Adrenal gland (tissue), 5 donors: ENCODE measurements at regions not wholly inside any gene's neighbourhood (a gene's known extent, or its start where the extent isn't known, plus 50 kb on each side); places are given as distances from the start of the nearest gene placed in this dataset.

Experiments
- POLR2A ChIP-seq, 2 donors: fragments of 450-650 bp; IDR thresholded peaks; one replicate each; pipeline ENCODE4 v1.6.1; 2017; ENCODE audit warnings: antibody characterized with exemption in 2 of 2, mild to moderate bottlenecking in 2 of 2, moderate library complexity in 1 of 2
- TF ChIP-seq, protein P1 (sequence below), 6 experiments: fragments of 450-650 bp in 4 of 6; fragments of 200-600 bp in 2 of 6; sonication (generic) in 1 of 6; IDR thresholded peaks; 1 replicate in 5 of 6; 2 replicates in 1 of 6; pipeline versions ENCODE4 v1.5.1 to v1.8.0; 2016 to 2021; ENCODE audit warnings: antibody characterized with exemption in 6 of 6, mild to moderate bottlenecking in 2 of 6, moderate library complexity in 1 of 6
- donor health status: DM: no; HTN: no; CAD: no.

- TF ChIP-seq, protein P1, sequence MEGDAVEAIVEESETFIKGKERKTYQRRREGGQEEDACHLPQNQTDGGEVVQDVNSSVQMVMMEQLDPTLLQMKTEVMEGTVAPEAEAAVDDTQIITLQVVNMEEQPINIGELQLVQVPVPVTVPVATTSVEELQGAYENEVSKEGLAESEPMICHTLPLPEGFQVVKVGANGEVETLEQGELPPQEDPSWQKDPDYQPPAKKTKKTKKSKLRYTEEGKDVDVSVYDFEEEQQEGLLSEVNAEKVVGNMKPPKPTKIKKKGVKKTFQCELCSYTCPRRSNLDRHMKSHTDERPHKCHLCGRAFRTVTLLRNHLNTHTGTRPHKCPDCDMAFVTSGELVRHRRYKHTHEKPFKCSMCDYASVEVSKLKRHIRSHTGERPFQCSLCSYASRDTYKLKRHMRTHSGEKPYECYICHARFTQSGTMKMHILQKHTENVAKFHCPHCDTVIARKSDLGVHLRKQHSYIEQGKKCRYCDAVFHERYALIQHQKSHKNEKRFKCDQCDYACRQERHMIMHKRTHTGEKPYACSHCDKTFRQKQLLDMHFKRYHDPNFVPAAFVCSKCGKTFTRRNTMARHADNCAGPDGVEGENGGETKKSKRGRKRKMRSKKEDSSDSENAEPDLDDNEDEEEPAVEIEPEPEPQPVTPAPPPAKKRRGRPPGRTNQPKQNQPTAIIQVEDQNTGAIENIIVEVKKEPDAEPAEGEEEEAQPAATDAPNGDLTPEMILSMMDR (IDR thresholded peaks at IDR 0.05) = no peak
- no peak for TF ChIP-seq POLR2A (IDR thresholded peaks at IDR 0.05)
These were observed 342.0 kb downstream of the TBC1D32 start for GRCh38 chr6:120992257-120992656.
